AG04450 (cell line): ENCODE measurements at regions not wholly inside any gene's neighbourhood (a gene's known extent, or its start where the extent isn't known, plus 50 kb on each side); places are given as distances from the start of the nearest gene placed in this dataset.

Source experiments
- CTCF ChIA-PET: fragments of 300-600, 350-600 bp; formaldehyde crosslinking; extraction: SDS; loops from one replicate; lab custom pipeline; 2022; ENCODE audit warnings: antibody characterized with exemption, inconsistent platforms; lab: Charles Lee
- POLR2A ChIA-PET: fragments of 350-600 bp; formaldehyde crosslinking; extraction: SDS; loops from one replicate; lab custom pipeline; 2021; ENCODE audit warnings: antibody characterized with exemption, inconsistent platforms; lab: Yijun Ruan, JAX
- DNase-seq: peaks from one replicate; pipeline ENCODE4 v3.0.0-alpha.2; 2011; ENCODE audit warnings: low read depth, low spot score
- H3K27ac ChIP-seq: one replicate; pipeline ENCODE4 v1.5.1; 2012; ENCODE audit warnings: low read depth, low read length, control low read depth
- H3K27me3 ChIP-seq: one replicate; pipeline ENCODE4 v1.6.0; 2012; ENCODE audit warnings: low read length; ENCODE audit not compliant: control insufficient read depth, insufficient read depth
- H3K4me3 ChIP-seq: 2 replicates; pipeline ENCODE4 v1.5.1; 2011; ENCODE audit warnings: mild to moderate bottlenecking, low read depth, low read length, control low read depth
- H3K9me3 ChIP-seq: 2 replicates; pipeline ENCODE4 v1.5.1; 2012; ENCODE audit warnings: low read length; ENCODE audit not compliant: control insufficient read depth, insufficient read depth
- CTCF ChIP-seq: IDR thresholded peaks from 2 replicates; pipeline ENCODE4 v1.5.1; 2011; ENCODE audit warnings: low read depth, low read length, control low read depth, inconsistent platforms

DNA sequence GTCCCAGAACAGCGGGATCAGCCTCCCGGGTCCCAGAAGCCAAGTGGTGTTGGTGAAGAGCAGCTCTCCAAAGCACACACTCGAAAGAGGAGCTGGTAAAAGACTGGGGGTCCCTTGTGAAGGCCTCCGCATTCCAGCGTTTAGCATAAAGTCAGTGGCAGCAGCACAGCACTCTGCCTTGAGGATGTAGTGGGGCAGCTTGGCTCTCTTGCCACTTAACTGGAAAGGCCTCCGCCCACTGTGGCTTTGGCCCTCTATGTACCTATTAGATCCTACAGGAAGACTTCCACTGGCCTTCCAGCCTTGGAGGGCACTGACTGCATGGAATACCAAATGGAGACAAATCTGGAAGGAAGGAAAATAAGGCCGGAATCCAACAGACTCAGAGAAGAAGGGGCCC is 1455.3 kb downstream of the BRD1 start:
- no peak overlapping the region for H3K27ac ChIP-seq
- no peak overlapping the region for H3K4me3 ChIP-seq
- H3K27me3 ChIP-seq = no peaks in the 10 kb centered on the region
- ChIA-PET CTCF (no interaction called here), POLR2A (no interaction called here)
- DNase-seq = no peak
- TF ChIP-seq CTCF = no peak
- peaks cover 69% of the 10 kb centered on the region for H3K9me3 ChIP-seq

DNA sequence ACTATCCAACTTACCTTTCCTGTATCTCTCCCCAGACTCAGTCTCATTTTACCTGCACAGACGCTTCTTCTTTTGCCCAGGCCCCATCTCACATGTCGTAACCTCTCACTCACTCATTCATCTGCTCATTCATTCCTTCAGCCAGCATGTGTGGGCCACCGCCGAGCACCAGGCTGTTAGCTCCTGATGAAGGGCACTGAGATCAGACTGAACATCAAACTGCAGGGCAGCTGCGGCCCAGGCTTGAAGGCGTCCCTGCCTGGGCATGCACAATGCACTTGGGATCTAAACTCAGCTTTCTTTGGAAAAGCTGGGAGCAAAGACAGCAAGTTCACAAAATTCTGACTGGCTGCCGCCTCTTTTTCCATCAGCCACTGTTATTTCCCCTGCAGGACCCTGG is 1456.3 kb downstream of the BRD1 start:
- H3K27me3 ChIP-seq = no peaks in the 10 kb centered on the region
- ChIA-PET POLR2A (no interaction called here), CTCF (no interaction called here)
- H3K4me3 ChIP-seq = no peak overlapping the region
- peaks cover 71% of the 10 kb centered on the region for H3K9me3 ChIP-seq
- TF ChIP-seq CTCF = no peak
- DNase-seq = no peak
- H3K27ac ChIP-seq = no peak overlapping the region

DNA sequence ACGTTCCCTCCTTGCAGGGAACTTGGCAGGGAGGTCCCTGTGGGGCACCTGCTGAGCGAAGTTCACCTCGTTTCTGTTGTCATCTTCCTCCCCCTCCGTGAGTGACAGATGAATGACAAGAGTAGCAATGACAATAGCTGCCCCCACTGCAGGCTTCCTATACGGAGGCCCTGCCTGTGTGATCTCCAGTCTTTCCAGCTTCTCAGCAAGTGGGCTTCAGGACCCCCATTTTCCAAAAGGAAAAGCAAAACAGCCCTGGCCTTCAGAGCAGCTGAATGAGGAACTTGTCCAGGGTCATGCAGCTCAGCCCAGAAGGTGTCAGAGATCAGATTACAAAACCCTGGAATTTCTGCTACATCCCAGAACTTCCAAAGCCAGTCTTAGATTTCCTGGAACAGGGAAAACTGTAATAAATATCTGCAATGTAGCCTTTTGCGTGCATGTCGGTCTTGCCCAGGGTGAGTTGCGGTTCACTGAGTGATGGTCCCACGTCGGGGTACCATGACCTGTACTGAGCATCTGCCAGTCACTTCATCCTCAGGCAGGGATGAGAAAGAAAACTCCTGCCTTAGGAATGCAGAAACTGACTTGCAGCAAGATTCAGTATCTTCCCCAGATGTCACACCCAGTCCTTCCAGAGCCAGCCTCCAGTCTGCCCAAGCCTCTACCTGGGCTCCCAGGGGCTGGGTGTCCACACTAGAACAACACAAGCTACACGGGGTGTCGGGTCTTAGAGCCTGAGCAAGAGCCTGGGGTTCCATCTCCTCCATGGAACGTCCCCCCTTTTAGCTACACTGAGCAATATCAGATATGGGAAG is 1457.0 kb downstream of the BRD1 start:
- no peak overlapping the region for H3K4me3 ChIP-seq
- CTCF ChIA-PET = no interaction called here
- no peak for TF ChIP-seq CTCF
- H3K9me3 ChIP-seq = peaks cover 78% of the 10 kb centered on the region
- POLR2A ChIA-PET = no interaction called here
- H3K27me3 ChIP-seq = no peaks in the 10 kb centered on the region
- no peak for DNase-seq
- H3K27ac ChIP-seq = no peak overlapping the region

- no peaks in the 10 kb centered on the region for H3K27me3 ChIP-seq
- DNase-seq = no peak
- no peak for TF ChIP-seq CTCF
- ChIA-PET CTCF (no interaction called here), POLR2A (no interaction called here)
- H3K4me3 ChIP-seq = no peak overlapping the region
- H3K27ac ChIP-seq = no peak overlapping the region
- H3K9me3 ChIP-seq = peaks cover 80% of the 10 kb centered on the region
These were observed 1457.7 kb downstream of the BRD1 start for GRCh38 chr22:48369789-48370507.

DNA sequence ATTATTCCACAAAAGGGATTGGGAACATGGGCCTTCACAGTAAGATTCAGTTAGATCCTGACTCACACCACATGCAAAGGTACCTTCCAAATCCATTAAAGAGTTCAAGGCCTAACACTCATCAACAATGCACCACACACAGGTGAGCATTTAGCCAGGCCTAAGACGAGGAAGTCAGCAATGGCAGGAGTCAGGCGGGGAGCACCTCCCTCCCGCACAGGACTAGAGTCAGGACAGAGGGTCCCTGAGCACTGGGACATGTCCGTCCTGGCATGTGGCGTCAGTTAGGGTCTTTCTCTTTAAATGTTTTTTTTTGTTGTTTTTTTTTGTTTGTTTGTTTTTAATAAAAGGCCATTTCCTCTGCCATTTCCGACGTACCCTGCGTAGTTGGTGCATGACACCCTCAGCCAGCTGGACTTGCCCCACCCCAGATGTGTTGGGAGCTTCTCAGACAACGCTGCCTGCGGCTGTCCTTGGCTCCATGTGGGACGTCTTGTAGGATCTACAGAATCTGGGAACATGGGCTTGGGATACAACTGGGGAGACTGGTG is 1458.6 kb downstream of the BRD1 start:
- POLR2A ChIA-PET = no interaction called here
- Histone ChIP-seq H3K9me3 (peaks cover 77% of the 10 kb centered on the region), H3K27me3 (no peaks in the 10 kb centered on the region), H3K4me3 (no peak overlapping the region), H3K27ac (no peak overlapping the region)
- no peak for TF ChIP-seq CTCF
- DNase-seq = no peak
- CTCF ChIA-PET = no interaction called here
